CD14-positive monocyte (primary cell): ENCODE measurements at regions not wholly inside any gene's neighbourhood (a gene's known extent, or its start where the extent isn't known, plus 50 kb on each side); places are given as distances from the start of the nearest gene placed in this dataset.
"Not testable (repeated sequence)": the region's sequence is repeated elsewhere in the genome, so short reads cannot be mapped to it uniquely, and the experiment has no call there.

Experiments used
- DNase-seq, 3 donors: peaks; one replicate each; pipeline ENCODE4 v3.0.0-alpha.2; 2011 to 2022
- H2AFZ ChIP-seq: 2 replicates; pipeline ENCODE4 v1.6.0; 2012; ENCODE audit warnings: mild to moderate bottlenecking, low read depth, low read length, inconsistent platforms; ENCODE audit not compliant: insufficient read depth, poor library complexity, severe bottlenecking
- H3K27ac ChIP-seq, 2 donors: 1 replicate in 1 of 2; 2 replicates in 1 of 2; pipeline ENCODE4 v1.5.1; 2012 to 2013; ENCODE audit warnings: low read length in 2 of 2, control low read depth in 1 of 2, inconsistent platforms in 1 of 2, low read depth in 1 of 2, mild to moderate bottlenecking in 1 of 2
- H3K27me3 ChIP-seq, 2 donors: one replicate each; pipeline versions ENCODE4 v1.6.0 to v1.6.1; 2011 to 2013; ENCODE audit warnings: low read length in 2 of 2; ENCODE audit not compliant: control insufficient read depth in 2 of 2, insufficient read depth in 2 of 2
- H3K36me3 ChIP-seq, 2 donors: replicated peaks in 1 of 2; 1 replicate in 1 of 2; 2 replicates in 1 of 2; pipeline versions ENCODE4 v1.5.1 to v1.6.1; 2012 to 2013; ENCODE audit warnings: low read length in 2 of 2, control low read depth in 1 of 2, inconsistent platforms in 1 of 2, mild to moderate bottlenecking in 1 of 2; ENCODE audit not compliant: insufficient read depth in 2 of 2, control insufficient read depth in 1 of 2
- H3K4me1 ChIP-seq, 2 donors: 1 replicate in 1 of 2; 2 replicates in 1 of 2; pipeline versions ENCODE4 v1.5.1 to v1.6.1; 2012 to 2013; ENCODE audit warnings: low read length in 2 of 2, control low read depth in 1 of 2, inconsistent platforms in 1 of 2, mild to moderate bottlenecking in 1 of 2, moderate library complexity in 1 of 2; ENCODE audit not compliant: insufficient read depth in 2 of 2, control insufficient read depth in 1 of 2
- H3K4me2 ChIP-seq: replicated peaks from 2 replicates; pipeline ENCODE3; 2012; ENCODE audit warnings: low read length, moderate library complexity, mild to moderate bottlenecking; ENCODE audit not compliant: poor library complexity, severe bottlenecking; ENCODE audit errors: extremely low read depth
- H3K4me3 ChIP-seq, 3 experiments: fragments of 200-600 bp in 1 of 3; sonication (generic) in 1 of 3; replicated peaks in 1 of 3; 1 replicate in 2 of 3; 2 replicates in 1 of 3; pipeline ENCODE4 v1.5.1; 2011 to 2013; ENCODE audit warnings: low read length in 3 of 3, mild to moderate bottlenecking in 3 of 3, control low read depth in 2 of 3, low read depth in 2 of 3, inconsistent platforms in 1 of 3, moderate library complexity in 1 of 3
- H3K79me2 ChIP-seq: 2 replicates; pipeline ENCODE4 v1.6.0; 2012; ENCODE audit warnings: mild to moderate bottlenecking, control low read depth, inconsistent platforms, low read length, moderate library complexity; ENCODE audit not compliant: insufficient read depth
- H3K9ac ChIP-seq: 2 replicates; pipeline ENCODE4 v1.6.0; 2017; ENCODE audit warnings: low read length, mild to moderate bottlenecking; ENCODE audit not compliant: insufficient read depth, poor library complexity, severe bottlenecking
- H3K9me3 ChIP-seq, 2 donors: replicated peaks in 1 of 2; 1 replicate in 1 of 2; 2 replicates in 1 of 2; pipeline versions ENCODE4 v1.5.1 to v1.6.1; 2012 to 2013; ENCODE audit warnings: low read length in 2 of 2, control low read depth in 1 of 2; ENCODE audit not compliant: control insufficient read depth in 1 of 2, insufficient read depth in 1 of 2
- H4K20me1 ChIP-seq: 2 replicates; pipeline ENCODE4 v1.6.0; 2012; ENCODE audit warnings: mild to moderate bottlenecking, low read length, control low read depth, moderate library complexity; ENCODE audit not compliant: insufficient read depth
- H3K27ac Mint-ChIP-seq, 7 donors: one replicate each; pipeline ENCODE4 v1.8.0; 2020; ENCODE audit warnings: mild to moderate bottlenecking in 7 of 7, mixed read lengths in 7 of 7, moderate library complexity in 6 of 7, inconsistent platforms in 2 of 7
- H3K27me3 Mint-ChIP-seq, 3 donors: one replicate each; pipeline ENCODE4 v1.8.0; 2021 to 2022; ENCODE audit warnings: low read depth in 3 of 3, mild to moderate bottlenecking in 3 of 3, mixed read lengths in 3 of 3, moderate library complexity in 3 of 3, inconsistent platforms in 1 of 3
- H3K36me3 Mint-ChIP-seq, 2 donors: one replicate each; pipeline ENCODE4 v1.8.0; 2020; ENCODE audit warnings: mixed read lengths in 2 of 2, inconsistent platforms in 1 of 2, mild to moderate bottlenecking in 1 of 2
- H3K4me1 Mint-ChIP-seq: one replicate; pipeline ENCODE4 v1.8.0; 2020; ENCODE audit warnings: mild to moderate bottlenecking, mixed read lengths
- H3K4me3 Mint-ChIP-seq, 2 donors: one replicate each; pipeline ENCODE4 v1.8.0; 2020; ENCODE audit warnings: mild to moderate bottlenecking in 2 of 2, mixed read lengths in 2 of 2, moderate library complexity in 1 of 2
- H3K9me3 Mint-ChIP-seq, 7 donors: one replicate each; pipeline ENCODE4 v1.8.0; 2020 to 2022; ENCODE audit warnings: mixed read lengths in 7 of 7, mild to moderate bottlenecking in 6 of 7, moderate library complexity in 6 of 7, inconsistent platforms in 2 of 7
- WGBS: methylation state at CpG from one replicate; pipeline ENCODE4 v1.1.5; 2013; ENCODE audit warnings: missing lambda C conversion rate; ENCODE audit not compliant: insufficient coverage; 5-methylcytosine and 5-hydroxymethylcytosine counted together
- intact Hi-C, 2 donors: fragments of 100-400 bp; cut with micrococcal nuclease; formaldehyde crosslinking; loops; one replicate each; pipeline versions ENCODE4 v1.15.0 to v1.15.1; 2023
- TF ChIP-seq, protein P1 (sequence below): fragments of 200-600 bp; IDR thresholded peaks from one replicate; pipeline ENCODE4 v1.8.0; 2022; ENCODE audit warnings: antibody characterized with exemption, mild to moderate bottlenecking

DNA sequence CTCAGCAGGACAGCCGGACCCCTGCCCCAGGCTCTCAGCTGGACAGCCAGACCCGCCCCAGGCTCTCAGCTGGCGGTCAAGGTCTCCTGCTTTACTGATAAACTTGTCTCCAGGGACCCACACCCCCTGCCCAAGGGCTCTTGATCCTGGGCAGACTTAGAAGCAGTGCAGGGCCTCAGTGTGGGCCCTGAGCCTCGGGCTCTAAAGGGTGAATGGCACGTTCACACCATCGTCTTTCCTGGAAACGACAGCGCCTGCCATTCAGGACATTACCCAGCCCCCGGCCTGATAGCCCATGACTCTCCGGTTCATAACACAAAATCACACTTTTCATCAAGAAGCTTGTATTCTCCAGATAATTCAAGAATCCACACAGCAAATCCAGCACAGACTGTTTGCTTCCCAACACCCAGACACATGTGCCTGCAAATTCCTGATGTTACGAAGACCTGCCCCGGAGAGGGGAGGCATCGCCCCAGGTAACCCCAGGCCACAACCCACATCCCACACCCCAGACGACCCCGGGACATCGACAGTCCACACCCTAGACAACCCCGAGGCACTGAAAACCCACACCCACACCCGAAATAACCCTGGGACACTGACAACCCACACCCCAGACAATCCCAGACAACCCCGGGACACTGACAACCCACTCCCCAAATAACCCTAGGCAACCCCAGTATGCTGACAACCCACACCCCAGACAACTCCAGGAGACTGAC lies 136.8 kb downstream of the FAM53A start:
- intact Hi-C loops, result no loop called here
- TF ChIP-seq, protein P1, sequence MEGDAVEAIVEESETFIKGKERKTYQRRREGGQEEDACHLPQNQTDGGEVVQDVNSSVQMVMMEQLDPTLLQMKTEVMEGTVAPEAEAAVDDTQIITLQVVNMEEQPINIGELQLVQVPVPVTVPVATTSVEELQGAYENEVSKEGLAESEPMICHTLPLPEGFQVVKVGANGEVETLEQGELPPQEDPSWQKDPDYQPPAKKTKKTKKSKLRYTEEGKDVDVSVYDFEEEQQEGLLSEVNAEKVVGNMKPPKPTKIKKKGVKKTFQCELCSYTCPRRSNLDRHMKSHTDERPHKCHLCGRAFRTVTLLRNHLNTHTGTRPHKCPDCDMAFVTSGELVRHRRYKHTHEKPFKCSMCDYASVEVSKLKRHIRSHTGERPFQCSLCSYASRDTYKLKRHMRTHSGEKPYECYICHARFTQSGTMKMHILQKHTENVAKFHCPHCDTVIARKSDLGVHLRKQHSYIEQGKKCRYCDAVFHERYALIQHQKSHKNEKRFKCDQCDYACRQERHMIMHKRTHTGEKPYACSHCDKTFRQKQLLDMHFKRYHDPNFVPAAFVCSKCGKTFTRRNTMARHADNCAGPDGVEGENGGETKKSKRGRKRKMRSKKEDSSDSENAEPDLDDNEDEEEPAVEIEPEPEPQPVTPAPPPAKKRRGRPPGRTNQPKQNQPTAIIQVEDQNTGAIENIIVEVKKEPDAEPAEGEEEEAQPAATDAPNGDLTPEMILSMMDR, result no peak
- no peaks in the 10 kb centered on the region for H3K36me3 Mint-ChIP-seq
- peaks cover 10 to 20% (median 13%) of the 10 kb centered on the region in 3 donors for H3K27me3 Mint-ChIP-seq
- Histone ChIP-seq H3K9me3 (no peaks in the 10 kb centered on the region), H3K27me3 (peaks cover 0 to 4% of the 10 kb centered on the region in 2 donors), H2AFZ (no peak overlapping the region), H3K9ac (no peak overlapping the region), H4K20me1 (no peaks in the 10 kb centered on the region), H3K4me1 (no peaks in the 10 kb centered on the region), H3K27ac (no peak overlapping the region), H3K36me3 (no peaks in the 10 kb centered on the region), H3K4me3 (no peak overlapping the region), H3K79me2 (no peaks in the 10 kb centered on the region), H3K4me2 (no peak overlapping the region)
- peaks cover 3% of the 10 kb centered on the region for H3K4me1 Mint-ChIP-seq
- H3K27ac Mint-ChIP-seq, result peak overlapping the region in 1 of 7 donors; percentile 83
- no peak for DNase-seq
- H3K9me3 Mint-ChIP-seq, result peaks cover 0 to 2% (median 0%) of the 10 kb centered on the region in 7 donors
- peak overlapping the region in 1 of 2 donors; percentile 57 for H3K4me3 Mint-ChIP-seq
- 84% methylated on average over 19 of the region's 19 CpGs for WGBS

- Histone ChIP-seq H3K4me3 (no peak overlapping the region), H3K36me3 (no peaks in the 10 kb centered on the region), H3K79me2 (no peaks in the 10 kb centered on the region), H4K20me1 (no peaks in the 10 kb centered on the region), H3K9ac (no peak overlapping the region), H3K27me3 (peaks cover 0 to 4% of the 10 kb centered on the region in 2 donors), H3K27ac (no peak overlapping the region), H3K4me2 (no peak overlapping the region), H3K4me1 (no peaks in the 10 kb centered on the region), H2AFZ (peak overlapping the region; percentile 37), H3K9me3 (no peaks in the 10 kb centered on the region)
- H3K27ac Mint-ChIP-seq, result no peak overlapping the region
- peaks cover 12 to 22% (median 14%) of the 10 kb centered on the region in 3 donors for H3K27me3 Mint-ChIP-seq
- DNase-seq, result no peak
- H3K4me3 Mint-ChIP-seq, result no peak overlapping the region
- intact Hi-C loops, result no loop called here
- H3K9me3 Mint-ChIP-seq, result no peaks in the 10 kb centered on the region
- TF ChIP-seq, protein P1, result no peak
- 56% methylated on average over 11 of the region's 18 CpGs for WGBS
- no peaks in the 10 kb centered on the region for H3K36me3 Mint-ChIP-seq
- H3K4me1 Mint-ChIP-seq, result peaks cover 3% of the 10 kb centered on the region
Observed at GRCh38 chr4:1544861-1545281, 138.6 kb upstream of the NKX1-1 start.

- H3K9ac ChIP-seq, H3K79me2 ChIP-seq, H3K4me1 ChIP-seq, H3K4me3 ChIP-seq, DNase-seq, H3K9me3 ChIP-seq, intact Hi-C loops, H3K36me3 Mint-ChIP-seq, H3K27ac Mint-ChIP-seq, H4K20me1 ChIP-seq, H3K9me3 Mint-ChIP-seq, H3K27ac ChIP-seq, H3K4me1 Mint-ChIP-seq, H3K4me3 Mint-ChIP-seq, H3K36me3 ChIP-seq, H3K4me2 ChIP-seq, H3K27me3 ChIP-seq: not testable (repeated sequence)
- 77% methylated on average over 15 of the region's 21 CpGs for WGBS
- peaks cover 14 to 22% (median 14%) of the 10 kb centered on the region in 3 donors for H3K27me3 Mint-ChIP-seq
- H2AFZ ChIP-seq, result peak overlapping the region; percentile 37
Observed at GRCh38 chr4:1544435-1544834, 138.2 kb upstream of the NKX1-1 start.
